ENCODE measurements at regions not wholly inside any gene's neighbourhood (a gene's known extent, or its start where the extent isn't known, plus 50 kb on each side); places are given as distances from the start of the nearest gene placed in this dataset.
A peak's percentile ranks its signal among the peaks of the same experiment; 100 is the strongest.
"Not testable (repeated sequence)": the region's sequence is repeated elsewhere in the genome, so short reads cannot be mapped to it uniquely, and the experiment has no call there.

DNA sequence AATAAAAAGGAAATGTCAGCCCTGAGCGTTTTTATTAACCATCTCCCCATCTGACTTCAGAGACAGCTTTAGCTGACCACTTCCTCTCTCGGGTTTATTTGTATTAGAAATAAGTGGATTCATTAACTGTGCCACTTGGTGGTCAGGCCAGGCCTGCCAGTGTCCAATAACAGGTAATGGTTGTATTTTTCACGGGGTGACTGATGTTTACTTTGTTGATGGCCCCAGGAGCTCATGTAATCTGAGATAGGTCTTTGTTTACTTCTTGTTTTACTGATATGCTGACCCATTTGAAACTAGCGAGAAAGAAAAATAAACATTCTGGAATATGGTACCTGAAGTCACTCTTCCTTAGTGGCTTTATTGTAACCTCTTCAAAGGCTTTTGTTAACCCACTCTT is 504.3 kb upstream of the SLC35B3 start:
- no peak for DNase-seq (ENCODE audit: low spot score)

DNA sequence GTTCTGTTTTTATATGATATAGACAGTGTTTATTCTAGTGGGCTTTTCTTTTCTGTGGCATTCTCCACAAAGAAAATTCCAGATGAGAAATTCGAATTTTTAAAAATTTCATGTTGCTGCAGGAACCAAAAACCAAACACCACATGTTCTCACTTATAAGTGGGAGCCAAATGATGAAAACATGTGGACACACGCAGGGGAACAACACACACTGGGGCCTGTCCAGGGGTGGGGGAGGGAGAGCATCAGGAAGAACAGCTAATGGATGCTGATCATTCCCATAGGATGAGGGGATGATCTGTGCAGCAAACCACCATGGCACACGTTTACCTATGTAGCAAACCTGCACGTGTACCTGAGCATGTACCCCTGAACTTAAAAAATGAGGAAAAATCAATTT is 499.0 kb upstream of the SLC35B3 start:
- no peak for DNase-seq (ENCODE audit: low spot score)

DNA sequence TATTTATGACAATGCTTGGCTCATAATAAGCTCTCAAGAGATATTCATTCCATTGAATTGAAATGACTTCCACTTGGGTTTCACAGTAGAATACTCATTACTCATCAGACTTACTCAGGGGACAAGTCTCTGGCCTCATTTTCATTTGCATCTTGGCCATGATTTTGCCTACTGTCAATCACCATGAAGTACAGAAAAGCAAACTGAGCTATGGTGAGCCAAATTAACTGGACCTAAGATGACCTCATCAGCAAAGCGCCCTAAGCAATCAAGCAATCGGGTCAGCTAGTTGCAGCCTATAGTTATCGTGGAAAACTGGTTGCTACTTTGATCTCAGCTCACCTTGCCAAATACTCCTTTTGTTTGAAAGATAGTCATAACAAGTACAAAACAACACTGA is 494.7 kb upstream of the SLC35B3 start:
- DNase-seq (ENCODE audit: low spot score) = no peak

DNA sequence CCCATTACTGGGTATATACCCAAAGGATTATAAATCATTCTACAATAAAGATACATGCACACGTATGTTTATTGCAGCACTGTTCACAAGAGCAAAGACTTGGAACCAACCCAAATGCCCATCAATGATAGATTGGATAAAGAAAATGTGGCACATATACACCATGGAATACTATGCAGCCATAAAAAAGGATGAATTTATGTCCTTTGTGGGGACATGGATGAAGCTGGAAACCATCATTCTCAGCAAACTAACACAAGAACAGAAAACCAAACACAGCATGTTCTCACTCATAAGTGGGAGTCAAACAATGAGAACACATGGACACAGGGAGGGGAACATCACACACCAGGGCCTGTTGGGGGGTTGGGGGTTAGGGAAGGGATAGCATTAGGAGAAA is 484.9 kb upstream of the SLC35B3 start:
- not testable (repeated sequence) for DNase-seq (ENCODE audit: low spot score)

DNA sequence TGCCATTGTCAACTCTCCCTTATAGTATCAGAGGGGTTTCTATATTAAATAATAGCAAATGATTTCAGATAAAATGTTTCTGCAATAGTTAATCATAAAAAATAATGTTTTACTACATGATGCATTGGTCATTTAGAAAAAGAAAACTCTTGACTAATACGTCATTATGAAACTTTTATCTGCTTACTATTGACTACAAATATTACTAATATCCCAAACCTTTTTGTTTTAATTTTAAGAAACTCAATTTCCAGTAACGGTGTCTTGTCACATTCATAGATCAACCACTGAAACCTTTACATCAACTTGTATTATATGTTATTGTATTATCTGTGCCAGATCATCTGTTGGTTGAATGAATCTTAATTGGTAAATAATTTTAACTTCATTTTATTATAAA is 482.9 kb upstream of the SLC35B3 start:
- no peak for DNase-seq (ENCODE audit: low spot score)

DNA sequence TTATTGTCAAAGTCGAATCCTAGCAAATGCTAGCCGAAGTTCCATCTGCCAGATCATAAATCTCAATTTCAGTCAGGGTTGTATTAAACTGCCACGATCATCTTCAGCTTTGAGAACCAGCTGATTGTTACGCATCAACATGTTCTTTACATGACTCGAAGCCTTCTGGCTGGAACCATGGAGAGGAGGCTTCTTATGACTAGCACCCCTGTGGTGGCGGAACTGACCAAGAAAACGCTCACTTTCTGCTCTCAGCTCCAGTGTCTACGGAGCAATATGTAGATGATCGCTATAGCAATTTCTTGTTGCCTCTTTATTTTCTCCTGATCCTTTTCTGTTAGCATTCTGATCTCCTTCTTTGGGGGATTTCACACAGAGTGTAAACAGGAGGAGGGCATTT is 479.4 kb upstream of the SLC35B3 start:
- no peak for DNase-seq (ENCODE audit: low spot score)

DNA sequence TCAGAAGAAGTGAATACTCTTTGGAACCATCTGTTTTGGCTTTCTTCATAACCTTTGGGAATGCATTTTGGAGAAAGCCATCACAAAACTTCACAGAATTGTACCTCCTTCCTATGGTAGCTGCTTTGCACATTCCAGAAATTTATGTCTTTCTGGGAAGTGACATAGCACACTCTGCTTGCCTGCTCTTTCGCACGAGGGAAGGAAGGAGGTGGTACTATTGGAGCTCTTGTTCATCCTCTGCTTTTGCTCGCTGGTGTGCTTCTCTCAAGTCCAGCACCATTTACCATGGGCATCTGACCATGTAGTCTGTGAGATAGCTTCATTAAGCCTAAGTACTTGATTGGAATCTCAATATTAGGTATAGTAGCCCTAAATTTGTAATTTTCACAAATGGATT is 473.3 kb upstream of the SLC35B3 start:
- no peak for DNase-seq (ENCODE audit: low spot score)

DNA sequence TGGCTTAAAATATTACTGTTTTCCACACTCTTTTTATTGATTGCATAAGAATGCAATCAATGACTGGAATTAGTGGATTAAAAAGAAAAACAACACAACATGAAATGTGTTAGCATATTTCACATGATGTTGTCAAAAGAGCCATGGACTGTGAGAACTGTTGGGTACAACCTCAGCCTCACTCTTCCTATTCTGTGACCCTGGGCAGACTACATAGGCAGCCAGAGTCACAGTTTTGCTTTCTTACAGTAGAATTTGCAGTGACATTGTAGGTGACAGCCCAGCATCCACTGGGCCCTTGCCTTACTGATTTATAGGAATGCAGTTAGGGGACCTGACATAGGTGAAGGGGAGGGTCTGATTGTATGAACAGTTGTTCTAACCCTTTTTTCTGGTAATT is 471.4 kb upstream of the SLC35B3 start:
- DNase-seq (ENCODE audit: low spot score) = no peak

DNA sequence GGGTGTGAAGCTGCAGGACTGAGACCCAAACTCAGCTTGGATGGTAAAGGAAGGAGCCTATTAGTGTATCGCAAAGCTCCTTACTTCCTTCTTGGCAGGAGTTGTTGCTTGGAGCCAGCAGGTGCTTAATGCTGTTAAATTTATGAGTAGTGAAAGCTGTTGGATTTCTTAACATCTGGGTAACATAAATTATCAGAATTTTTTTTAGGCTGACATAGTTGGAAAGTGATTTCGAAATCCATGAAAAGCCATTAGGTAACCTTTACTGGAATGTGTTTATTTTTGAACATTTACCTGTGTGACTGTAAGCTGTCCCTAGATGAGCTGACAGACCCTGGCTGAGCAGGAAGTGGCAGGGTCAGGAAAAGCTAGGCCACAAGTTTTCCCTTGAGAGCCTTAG is 470.4 kb upstream of the SLC35B3 start:
- DNase-seq (ENCODE audit: low spot score) = peak; percentile 20

DNA sequence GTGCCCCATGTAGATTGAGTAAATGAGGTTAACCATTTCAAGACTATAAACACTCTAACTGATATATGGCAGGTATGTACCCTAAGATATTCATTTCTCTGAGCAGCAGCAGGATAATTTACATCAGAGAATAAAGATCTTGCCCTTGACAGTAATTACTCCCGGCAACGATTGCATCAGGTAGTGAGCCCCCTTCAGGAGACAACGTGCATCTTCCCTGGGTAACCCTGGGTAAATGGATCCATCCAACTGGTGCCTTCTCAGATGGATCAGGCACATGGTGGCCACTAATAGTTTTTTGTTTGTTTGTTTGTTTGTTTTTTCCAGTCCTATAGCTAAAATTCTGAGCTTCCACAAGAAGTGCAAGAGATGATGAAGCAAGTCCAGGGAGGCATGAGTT is 469.4 kb upstream of the SLC35B3 start:
- DNase-seq (ENCODE audit: low spot score) = no peak

DNA sequence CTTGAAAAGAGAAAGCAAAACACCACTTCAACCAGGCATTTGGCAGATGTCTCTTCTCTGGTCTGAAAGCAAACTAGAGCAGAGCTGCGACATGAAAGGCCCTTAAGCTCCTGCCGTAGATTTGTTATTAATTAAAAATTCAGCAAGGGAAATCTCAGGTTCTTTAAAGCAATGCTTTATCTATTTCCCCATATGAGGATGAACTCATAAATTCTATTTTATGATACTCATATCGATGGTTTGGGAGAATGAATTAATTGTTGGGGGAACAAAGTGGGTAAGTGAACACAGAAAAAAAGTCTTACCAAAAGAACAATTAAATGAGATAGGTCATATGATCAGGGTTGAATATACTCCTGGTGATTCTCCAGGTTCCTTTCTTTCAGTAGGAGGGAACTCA is 464.7 kb upstream of the SLC35B3 start:
- DNase-seq (ENCODE audit: low spot score) = no peak

DNA sequence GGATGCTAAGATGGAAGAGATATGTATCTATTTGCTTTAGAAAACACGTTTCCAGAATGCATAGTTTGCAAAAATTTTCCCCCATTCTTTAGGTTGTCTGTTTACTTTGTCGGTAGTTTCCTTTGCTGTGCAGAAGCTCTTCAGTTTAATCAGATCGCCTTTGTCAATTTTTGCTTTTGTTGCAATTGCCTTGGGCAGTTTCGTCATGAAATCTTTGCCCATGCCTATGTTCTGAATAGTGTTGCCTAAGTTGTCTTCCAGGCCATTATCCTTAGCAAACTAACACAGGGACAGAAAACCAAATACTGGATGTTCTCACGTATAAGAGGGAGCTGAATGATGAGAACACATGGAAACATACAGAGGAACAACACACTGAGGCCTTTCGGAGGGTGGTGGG is 454.2 kb upstream of the SLC35B3 start:
- peak; percentile 23 for DNase-seq (ENCODE audit: low spot score)

DNA sequence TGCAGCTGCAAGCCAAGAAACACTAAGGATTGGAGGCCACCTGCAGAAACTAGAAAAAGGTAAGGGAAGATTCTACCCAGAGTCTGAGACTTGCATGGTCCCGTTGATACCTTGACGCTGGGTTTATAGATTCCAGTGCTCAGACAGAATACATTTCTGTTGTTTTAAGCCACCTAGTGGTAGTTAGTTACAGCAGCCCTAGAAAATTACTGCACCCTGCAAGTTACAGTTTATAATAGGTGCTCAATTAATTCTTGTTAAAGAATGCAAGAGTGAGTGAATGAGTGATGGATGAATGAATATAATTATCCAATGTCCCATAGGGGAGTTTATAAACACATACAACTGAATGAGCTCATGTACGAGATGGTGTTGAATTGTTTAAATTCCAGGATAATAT is 453.1 kb upstream of the SLC35B3 start:
- peak; percentile 13 for DNase-seq (ENCODE audit: low spot score)

DNA sequence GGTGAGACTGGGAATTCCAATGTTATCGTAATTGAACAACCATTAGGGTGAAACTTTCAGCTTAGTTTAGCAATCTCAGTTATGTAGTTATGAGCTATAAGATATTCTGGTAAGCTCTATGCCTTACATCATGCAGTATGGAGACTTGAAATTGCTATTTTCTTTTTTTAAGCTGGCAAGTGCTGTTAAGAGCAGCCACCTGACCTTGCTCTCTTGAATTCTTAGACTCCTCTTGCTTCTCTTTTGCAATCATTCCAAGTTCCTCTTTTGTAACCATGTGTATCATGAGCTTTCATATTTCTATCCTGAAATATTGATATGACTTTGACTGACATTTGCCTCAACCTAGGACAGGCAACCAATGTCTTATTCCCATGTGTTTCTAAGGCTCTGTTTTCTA is 446.3 kb upstream of the SLC35B3 start:
- DNase-seq (ENCODE audit: low spot score) = no peak

DNA sequence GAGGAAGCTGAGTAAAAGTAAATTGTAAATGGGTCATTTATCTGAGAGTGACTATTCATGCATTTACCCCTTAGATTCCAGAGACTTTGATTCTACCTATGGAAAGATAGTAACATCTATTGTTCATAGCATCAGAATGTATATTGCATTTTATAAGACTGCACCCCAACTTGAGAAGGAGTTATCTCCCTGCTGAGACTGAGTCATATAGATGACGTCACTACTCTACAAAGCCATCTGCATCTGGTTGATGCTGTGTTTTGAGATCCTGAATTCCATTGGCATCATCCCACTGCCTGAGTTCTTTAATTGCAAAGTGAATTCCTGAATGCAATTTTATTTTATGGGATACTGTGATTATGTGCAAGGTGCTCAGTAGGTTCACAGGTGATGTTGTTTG is 444.0 kb upstream of the SLC35B3 start:
- no peak for DNase-seq (ENCODE audit: low spot score)

DNA sequence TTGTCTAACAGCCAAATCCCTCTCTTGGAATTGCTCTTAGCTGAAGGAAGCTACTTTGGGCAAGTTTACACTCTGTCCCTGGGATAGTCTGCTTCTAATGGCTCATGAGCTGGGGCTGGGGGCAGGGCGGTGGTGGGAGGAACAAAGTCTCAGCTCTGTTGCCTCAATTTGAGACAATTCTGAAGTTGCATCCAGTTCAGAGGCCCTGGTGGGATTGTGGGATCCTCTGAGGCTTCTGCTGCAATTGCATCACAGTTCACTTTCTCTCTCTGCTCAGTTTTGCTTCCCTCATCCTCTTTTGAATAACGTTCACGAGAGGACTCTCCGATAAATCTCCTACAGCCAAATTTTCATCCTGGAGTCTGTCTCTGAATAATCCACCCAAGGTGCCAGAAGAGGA is 440.6 kb upstream of the SLC35B3 start:
- DNase-seq (ENCODE audit: low spot score) = no peak

DNA sequence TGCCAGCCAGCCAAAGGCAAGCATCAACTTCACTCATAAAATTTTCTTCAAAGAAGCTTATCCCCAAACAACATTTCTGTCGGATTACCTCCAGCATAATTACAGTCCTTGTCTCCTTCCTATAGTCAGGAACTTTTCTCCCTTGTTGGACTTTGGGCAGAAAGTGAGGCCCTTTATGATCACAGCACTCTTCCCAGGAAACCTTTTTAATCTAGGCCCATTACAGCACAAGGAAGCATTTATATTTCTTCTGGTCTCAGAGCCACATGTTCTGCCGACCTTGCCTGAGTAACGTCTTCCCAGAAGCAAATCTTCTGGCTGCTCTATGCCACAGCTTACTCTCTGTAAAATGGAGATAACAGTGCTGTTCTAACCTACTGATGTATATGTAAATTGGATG is 437.2 kb upstream of the SLC35B3 start:
- DNase-seq (ENCODE audit: low spot score) = no peak

DNA sequence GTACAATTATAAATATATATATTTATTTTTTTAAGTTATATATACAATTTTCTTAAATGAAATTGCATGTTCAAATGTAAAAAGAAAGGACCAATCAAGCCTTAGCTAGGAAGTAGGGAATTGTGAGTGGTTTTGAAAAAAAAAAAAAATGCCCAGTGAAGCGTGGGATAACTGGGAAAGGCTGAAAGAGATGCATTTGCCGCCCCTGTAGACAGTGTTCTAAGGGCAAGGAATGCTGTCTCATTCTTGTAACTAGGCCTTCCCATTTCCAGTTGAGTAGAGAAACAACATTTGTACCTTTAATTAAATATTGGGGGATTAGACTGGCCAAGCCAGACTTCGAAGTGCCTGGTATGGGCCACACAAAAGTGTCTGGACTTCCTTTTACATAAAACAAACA is 430.1 kb upstream of the SLC35B3 start:
- DNase-seq (ENCODE audit: low spot score) = no peak

DNA sequence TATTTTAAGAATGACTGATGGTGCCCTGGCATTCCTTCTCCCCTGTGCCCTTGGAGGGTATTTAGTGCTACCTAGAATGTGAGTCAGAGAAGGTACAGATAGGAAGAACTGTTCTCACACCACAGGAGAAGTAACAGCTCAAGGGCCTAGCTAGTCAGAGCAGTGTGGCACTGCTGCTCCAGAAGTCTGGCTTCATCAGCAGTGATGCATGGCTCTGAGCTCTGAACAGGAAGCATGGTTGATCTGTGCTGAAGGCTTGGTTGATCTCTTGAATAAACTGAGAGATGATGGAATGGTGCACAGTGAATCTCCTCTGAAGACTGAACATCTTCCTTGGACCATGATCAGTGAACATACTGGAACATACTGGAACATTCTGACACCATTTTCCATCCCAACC is 425.3 kb upstream of the SLC35B3 start:
- DNase-seq (ENCODE audit: low spot score) = no peak

DNA sequence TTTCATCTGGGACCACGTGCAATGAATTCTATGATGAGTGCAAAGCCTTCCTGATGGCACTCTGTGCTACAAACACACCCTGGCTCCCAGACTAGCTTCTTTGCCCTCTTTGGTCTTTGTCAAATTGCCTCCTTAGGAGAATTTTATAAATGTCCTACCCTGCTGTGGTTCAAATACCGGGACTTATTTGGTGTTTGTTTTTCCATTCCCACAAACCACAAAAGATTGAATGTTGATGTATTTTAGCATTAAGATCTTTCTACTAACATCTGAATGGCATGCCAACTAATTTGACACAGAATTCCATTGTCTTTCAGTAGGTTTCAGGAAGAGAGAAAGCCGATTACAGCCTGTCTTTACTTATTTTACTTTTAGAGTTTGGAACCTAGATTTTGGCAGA is 424.2 kb upstream of the SLC35B3 start:
- DNase-seq (ENCODE audit: low spot score) = no peak

DNA sequence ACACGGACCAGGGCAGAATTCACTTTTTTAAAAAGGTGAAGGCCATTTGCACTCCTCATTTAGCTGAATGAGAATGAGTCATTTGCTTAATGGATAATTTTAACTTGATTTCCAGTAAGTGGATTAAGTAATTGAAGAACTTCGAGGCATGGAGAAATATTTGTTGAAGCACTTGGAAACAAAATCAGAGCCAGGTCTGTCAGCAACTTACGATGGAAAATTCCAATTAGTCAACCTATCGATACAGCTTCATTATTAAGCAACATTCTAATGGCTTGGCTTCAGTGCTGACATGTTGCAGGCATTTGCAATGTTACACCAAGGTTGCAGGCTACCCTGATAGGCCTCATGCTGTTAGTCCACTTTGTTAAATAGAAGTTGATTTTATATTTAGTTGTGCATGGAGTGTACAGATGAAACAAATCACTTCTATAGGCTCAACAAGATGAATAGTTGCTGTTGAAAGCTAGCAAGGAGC is 423.5 kb upstream of the SLC35B3 start:
- no peak for DNase-seq (ENCODE audit: low spot score)

DNA sequence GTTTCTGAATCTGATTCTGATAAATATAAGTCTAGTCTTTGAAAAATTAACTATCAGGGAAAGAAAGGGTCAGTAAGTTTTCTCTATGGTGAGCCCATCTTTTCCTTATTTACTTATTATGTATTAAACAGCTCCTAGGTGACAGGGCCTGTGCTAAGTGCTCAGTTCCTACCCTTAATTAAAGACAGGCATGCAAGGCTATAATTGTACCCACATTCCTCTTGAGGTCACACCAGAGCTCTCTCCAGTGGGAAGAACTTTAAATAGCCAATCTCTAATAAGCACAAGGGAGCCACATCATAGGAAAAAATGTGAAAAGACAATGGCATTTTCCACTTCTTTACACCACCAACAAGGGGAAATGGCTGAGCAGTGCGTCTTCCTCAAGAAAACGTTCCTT is 421.8 kb upstream of the SLC35B3 start:
- DNase-seq (ENCODE audit: low spot score) = no peak

DNA sequence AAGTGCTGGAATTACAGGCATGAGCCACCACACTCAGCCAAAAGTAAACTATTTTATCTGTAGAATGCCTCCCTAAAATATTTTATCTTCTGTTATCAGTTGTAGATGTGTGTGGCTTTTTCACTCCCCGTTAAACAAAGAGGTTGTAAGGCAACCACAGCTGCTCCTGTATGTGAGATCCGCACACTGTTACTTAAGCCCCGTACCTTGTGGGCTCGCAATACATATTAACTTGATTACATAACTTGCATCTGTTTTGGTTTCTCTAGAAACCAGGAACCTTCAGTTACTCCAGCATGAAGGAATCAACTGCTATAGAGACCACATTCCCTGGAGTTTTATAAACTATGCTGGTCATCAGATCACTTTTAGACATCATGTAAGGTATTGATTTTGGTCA is 420.1 kb upstream of the SLC35B3 start:
- no peak for DNase-seq (ENCODE audit: low spot score)

DNA sequence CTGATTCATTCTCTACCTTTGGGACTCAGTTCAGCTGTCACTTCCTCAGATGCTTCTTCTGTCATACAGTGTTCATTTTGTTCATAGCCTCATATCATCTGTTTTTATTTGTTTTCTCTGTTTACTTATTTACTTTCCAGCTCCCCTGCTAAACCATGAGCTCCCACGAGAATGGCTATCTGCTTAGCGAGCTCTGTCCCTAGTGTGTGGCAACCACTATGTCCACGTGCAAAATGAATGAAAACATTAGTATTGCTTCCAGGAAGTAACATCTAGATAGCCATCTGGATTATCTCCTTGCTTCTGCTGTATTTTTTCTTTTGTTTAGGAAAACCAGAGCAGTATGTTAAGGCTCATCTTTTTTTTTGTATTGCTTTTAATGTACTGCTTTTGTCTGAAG is 417.0 kb upstream of the SLC35B3 start:
- DNase-seq (ENCODE audit: low spot score) = no peak

DNA sequence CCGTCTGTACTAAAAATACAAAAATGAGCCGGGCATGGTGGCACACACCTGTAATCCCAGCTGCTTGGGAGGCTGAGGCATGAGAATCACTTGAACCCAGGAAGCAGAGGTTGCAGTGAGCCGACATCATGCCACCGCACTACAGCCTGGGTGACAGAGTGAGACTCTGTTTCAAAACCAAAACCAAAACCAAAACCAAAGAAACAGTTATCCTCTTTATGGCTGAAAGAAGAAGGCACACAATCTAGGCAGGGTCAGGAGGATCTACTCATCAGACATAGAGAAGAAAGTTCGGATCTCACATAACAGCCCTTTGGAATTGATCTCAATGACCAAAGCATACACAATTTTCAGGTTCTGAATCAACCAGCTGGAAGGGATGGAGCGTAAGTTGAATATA is 411.3 kb upstream of the SLC35B3 start:
- DNase-seq (ENCODE audit: low spot score) = not testable (repeated sequence)
